Kidney (tissue), 13 donors: ENCODE measurements at regions not wholly inside any gene's neighbourhood (a gene's known extent, or its start where the extent isn't known, plus 50 kb on each side); places are given as distances from the start of the nearest gene placed in this dataset.

Source experiments
- DNase-seq, 5 donors: peaks; one replicate each; pipeline ENCODE4 v3.0.0-alpha.2; 2013 to 2020
- FAIRE-seq: peaks from 2 replicates; lab custom pipeline; 2012; peaks lifted over from hg19 to GRCh38; lab: Jason Lieb, UNC
- H3K27ac ChIP-seq, 2 donors: one replicate each; pipeline ENCODE4 v1.7.0; 2013; ENCODE audit warnings: low read depth in 2 of 2, low read length in 2 of 2, inconsistent platforms in 1 of 2
- H3K27me3 ChIP-seq: one replicate; pipeline ENCODE4 v1.7.1; 2013; ENCODE audit warnings: low read length, inconsistent platforms; ENCODE audit not compliant: control insufficient read depth, insufficient read depth
- H3K36me3 ChIP-seq, 3 donors: one replicate each; pipeline versions ENCODE4 v1.7.0 to v1.7.1; 2013; ENCODE audit warnings: low read length in 3 of 3, control low read depth in 1 of 3, inconsistent platforms in 1 of 3; ENCODE audit not compliant: insufficient read depth in 3 of 3, control insufficient read depth in 2 of 3
- H3K4me1 ChIP-seq, 3 donors: one replicate each; pipeline versions ENCODE4 v1.7.0 to v1.7.1; 2013; ENCODE audit warnings: low read length in 3 of 3, inconsistent platforms in 1 of 3, low read depth in 1 of 3; ENCODE audit not compliant: control insufficient read depth in 2 of 3, insufficient read depth in 2 of 3
- H3K4me3 ChIP-seq, 3 donors: one replicate each; pipeline versions ENCODE4 v1.7.0 to v1.8.1; 2013; ENCODE audit warnings: low read length in 3 of 3, control low read depth in 1 of 3, inconsistent platforms in 1 of 3
- H3K9ac ChIP-seq, 3 donors: one replicate each; pipeline versions ENCODE4 v1.7.0 to v1.7.1; 2013; ENCODE audit warnings: low read length in 3 of 3, control low read depth in 1 of 3, inconsistent platforms in 1 of 3
- H3K9me3 ChIP-seq, 3 donors: one replicate each; pipeline versions ENCODE4 v1.7.0 to v1.7.1; 2013; ENCODE audit warnings: low read length in 3 of 3, control low read depth in 1 of 3, inconsistent platforms in 1 of 3; ENCODE audit not compliant: control insufficient read depth in 2 of 3, insufficient read depth in 1 of 3
- intact Hi-C: fragments of 100-400 bp; cut with DNase I; formaldehyde crosslinking; loops from one replicate; pipeline ENCODE4 v1.11.1; 2022
- TF ChIP-seq, protein P1 (sequence below): IDR thresholded peaks from 3 replicates; pipeline ENCODE4 v1.5.1; 2012; ENCODE audit warnings: mild to moderate bottlenecking, moderate library complexity, borderline replicate concordance; ENCODE audit not compliant: insufficient read depth; ENCODE audit errors: extremely low read depth
- donor health status: control.
- donor health status: control.
- donor health status: control.
- donor health status: control.
- donor health status: control.
- donor health status: DM: yes; HTN: yes; CAD: no.
- donor health status: Normal renal cell carcinoma (clear cell type).

DNA sequence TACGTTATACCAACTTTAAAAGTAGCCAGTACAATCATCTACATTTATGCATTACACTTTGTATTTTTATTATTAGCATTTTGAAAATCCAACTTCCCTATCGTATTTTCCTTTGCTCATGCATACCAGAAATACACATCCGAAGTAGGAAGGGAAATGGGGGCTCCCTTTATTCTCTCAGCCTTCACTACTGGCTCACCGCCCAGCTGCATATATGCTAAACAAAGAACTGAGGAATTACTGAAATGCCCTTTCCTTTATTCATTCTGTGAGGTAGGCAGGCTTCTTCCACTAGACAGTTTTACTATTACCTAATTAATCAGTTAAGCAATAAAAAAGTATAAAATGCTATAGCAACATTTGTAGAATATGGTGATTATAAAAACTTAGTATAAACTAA, 291.6 kb downstream of the KLF12 start:
- peaks cover 0 to 3% (median 0%) of the 10 kb centered on the region in 3 donors for H3K36me3 ChIP-seq
- FAIRE-seq = no peak
- DNase-seq = peak in 2 of 5 donors; percentile 11 to 37
- H3K9me3 ChIP-seq = no peaks in the 10 kb centered on the region
- no peak overlapping the region for H3K4me3 ChIP-seq
- intact Hi-C loops = no loop called here
- H3K27me3 ChIP-seq = no peaks in the 10 kb centered on the region
- no peaks in the 10 kb centered on the region for H3K4me1 ChIP-seq
- H3K27ac ChIP-seq = no peak overlapping the region
- no peak overlapping the region for H3K9ac ChIP-seq
- TF ChIP-seq, protein P1, sequence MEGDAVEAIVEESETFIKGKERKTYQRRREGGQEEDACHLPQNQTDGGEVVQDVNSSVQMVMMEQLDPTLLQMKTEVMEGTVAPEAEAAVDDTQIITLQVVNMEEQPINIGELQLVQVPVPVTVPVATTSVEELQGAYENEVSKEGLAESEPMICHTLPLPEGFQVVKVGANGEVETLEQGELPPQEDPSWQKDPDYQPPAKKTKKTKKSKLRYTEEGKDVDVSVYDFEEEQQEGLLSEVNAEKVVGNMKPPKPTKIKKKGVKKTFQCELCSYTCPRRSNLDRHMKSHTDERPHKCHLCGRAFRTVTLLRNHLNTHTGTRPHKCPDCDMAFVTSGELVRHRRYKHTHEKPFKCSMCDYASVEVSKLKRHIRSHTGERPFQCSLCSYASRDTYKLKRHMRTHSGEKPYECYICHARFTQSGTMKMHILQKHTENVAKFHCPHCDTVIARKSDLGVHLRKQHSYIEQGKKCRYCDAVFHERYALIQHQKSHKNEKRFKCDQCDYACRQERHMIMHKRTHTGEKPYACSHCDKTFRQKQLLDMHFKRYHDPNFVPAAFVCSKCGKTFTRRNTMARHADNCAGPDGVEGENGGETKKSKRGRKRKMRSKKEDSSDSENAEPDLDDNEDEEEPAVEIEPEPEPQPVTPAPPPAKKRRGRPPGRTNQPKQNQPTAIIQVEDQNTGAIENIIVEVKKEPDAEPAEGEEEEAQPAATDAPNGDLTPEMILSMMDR = no peak

DNA sequence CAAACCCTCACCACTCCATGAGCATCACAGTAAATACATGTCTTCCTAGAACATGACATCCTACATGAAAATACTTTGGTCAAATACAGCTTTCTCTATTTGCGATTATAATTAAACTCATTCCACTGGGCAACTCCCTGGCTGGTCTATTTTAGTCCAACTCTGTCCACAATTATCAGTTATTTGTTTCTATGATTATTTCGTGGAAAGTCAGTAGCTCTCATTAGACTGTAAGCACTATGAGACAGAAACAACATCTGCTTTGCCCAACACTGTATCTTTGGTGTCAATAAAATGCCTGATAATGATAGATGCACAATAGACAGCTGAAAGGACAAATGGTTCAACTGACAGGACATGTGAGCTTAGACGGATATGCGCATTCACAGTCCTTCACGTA, 292.0 kb downstream of the KLF12 start:
- TF ChIP-seq, protein P1 = no peak
- H3K4me1 ChIP-seq = no peaks in the 10 kb centered on the region
- DNase-seq (no peak), FAIRE-seq (no peak)
- intact Hi-C loops = no loop called here
- H3K9ac ChIP-seq = no peak overlapping the region
- H3K9me3 ChIP-seq = no peaks in the 10 kb centered on the region
- H3K36me3 ChIP-seq = peaks cover 0 to 3% (median 0%) of the 10 kb centered on the region in 3 donors
- no peaks in the 10 kb centered on the region for H3K27me3 ChIP-seq
- H3K4me3 ChIP-seq = no peak overlapping the region
- no peak overlapping the region for H3K27ac ChIP-seq

DNA sequence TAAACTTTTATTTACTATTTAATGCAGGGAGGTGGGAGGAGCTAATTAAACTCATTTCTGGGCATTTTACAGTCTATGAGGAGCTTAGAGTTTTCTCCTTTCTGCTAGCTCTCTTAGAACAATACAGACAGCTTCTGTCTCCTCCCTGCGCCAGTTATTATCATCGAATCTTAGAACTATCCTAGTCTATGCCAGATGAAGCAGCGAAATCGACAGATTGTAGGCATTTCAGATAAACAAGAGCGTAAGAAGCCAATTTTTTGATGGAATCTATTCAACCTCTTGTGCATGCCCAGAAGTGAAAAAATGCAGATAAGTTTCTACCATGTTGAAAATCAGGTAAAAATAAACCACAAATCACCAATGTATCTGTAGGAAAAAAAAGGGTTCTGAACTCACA, 297.1 kb downstream of the KLF12 start:
- FAIRE-seq (no peak), DNase-seq (no peak)
- no peak overlapping the region for H3K4me3 ChIP-seq
- no peak overlapping the region for H3K27ac ChIP-seq
- TF ChIP-seq, protein P1 = no peak
- H3K27me3 ChIP-seq = no peaks in the 10 kb centered on the region
- H3K4me1 ChIP-seq = peaks cover 0 to 6% (median 0%) of the 10 kb centered on the region in 3 donors
- no peaks in the 10 kb centered on the region for H3K36me3 ChIP-seq
- H3K9me3 ChIP-seq = no peaks in the 10 kb centered on the region
- intact Hi-C loops = no loop called here
- no peak overlapping the region for H3K9ac ChIP-seq

DNA sequence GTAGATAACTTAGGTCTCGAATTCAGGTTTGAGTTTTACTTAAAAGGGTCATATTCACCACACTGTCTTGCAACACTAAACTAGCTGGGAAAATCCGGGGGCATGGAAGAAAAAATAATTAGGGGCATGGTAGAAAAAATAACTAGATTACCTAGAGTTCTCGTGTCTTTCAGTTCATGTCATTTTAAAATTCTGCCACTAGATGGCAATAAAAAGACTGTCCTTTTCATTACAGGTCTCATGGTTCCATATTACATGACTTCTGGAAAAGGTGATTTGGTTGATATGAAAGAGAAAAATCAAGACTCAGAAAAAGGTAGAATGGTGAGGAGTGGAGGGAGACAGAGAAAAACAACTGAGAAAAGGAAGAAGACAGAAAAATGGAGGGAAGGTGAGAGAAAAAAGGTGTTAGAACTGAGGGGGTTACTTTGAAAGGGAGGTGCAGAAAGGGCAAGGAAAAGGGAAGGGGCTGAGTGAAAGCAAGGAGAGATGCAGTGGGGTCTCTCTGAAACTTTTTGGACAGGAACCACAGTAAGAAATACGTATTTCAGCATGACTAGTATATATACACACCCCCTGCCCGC, 299.0 kb downstream of the KLF12 start:
- peak; percentile 74 for FAIRE-seq
- peak in 2 of 5 donors; percentile 63 to 70 for DNase-seq

More for the DNA sequence above, 299.0 kb downstream of the KLF12 start:
- no peaks in the 10 kb centered on the region for H3K36me3 ChIP-seq
- H3K27ac ChIP-seq = no peak overlapping the region
- no peak overlapping the region for H3K9ac ChIP-seq
- no peaks in the 10 kb centered on the region for H3K27me3 ChIP-seq
- no peaks in the 10 kb centered on the region for H3K9me3 ChIP-seq
- TF ChIP-seq, protein P1 = peak; percentile 66
- H3K4me3 ChIP-seq = no peak overlapping the region
- intact Hi-C loops = no loop called here
- peaks cover 0 to 6% (median 0%) of the 10 kb centered on the region in 3 donors for H3K4me1 ChIP-seq
